ENCODE measurements at regions not wholly inside any gene's neighbourhood (a gene's known extent, or its start where the extent isn't known, plus 50 kb on each side); places are given as distances from the start of the nearest gene placed in this dataset.

DNA sequence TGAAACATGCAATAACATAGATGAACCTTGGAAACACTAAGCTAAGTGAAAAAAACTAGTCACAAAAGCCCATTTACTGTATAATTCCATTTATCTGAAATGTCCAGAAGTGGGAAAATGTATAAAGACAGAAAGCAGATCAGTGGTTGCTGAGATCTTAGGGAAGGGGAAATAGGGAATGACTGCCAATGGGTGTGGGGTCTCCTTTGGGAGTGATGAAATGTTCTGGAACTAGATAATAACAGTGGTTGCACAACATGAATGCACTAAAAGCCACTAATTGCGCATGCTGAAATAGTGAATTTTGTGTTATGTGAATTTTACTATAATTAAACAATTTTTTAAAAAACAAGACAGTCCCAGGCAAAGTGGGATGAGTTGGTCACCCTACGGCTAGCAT is 472.8 kb downstream of the CCDC171 start:
- no peak for TF ChIP-seq POLR2AphosphoS5 (IDR thresholded peaks at IDR 0.05; ENCODE audit: insufficient read depth in 1 of 2, low read depth in 1 of 2)
- no peak for TF ChIP-seq CTCF (IDR thresholded peaks at IDR 0.05)
